ENCODE measurements at regions not wholly inside any gene's neighbourhood (a gene's known extent, or its start where the extent isn't known, plus 50 kb on each side); places are given as distances from the start of the nearest gene placed in this dataset.

DNA sequence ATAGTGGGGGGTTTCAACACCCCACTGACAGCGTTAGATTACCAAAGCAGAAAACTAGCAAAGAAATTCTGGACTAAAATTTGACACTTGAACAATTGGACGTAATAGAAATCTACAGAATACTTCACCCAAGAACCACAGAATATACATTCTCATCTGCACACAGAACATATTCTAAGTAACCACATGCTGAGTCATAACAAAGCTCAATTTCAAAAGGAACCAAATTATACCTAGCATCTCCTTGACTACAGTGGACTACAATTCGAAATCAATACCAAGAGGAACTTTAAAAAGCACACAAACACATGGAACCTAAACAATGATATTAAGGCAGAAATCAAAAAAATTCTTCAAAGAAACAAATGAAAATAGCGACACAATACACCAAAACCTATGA is 871.6 kb upstream of the MDGA2 start:
- TF ChIP-seq, protein P1, sequence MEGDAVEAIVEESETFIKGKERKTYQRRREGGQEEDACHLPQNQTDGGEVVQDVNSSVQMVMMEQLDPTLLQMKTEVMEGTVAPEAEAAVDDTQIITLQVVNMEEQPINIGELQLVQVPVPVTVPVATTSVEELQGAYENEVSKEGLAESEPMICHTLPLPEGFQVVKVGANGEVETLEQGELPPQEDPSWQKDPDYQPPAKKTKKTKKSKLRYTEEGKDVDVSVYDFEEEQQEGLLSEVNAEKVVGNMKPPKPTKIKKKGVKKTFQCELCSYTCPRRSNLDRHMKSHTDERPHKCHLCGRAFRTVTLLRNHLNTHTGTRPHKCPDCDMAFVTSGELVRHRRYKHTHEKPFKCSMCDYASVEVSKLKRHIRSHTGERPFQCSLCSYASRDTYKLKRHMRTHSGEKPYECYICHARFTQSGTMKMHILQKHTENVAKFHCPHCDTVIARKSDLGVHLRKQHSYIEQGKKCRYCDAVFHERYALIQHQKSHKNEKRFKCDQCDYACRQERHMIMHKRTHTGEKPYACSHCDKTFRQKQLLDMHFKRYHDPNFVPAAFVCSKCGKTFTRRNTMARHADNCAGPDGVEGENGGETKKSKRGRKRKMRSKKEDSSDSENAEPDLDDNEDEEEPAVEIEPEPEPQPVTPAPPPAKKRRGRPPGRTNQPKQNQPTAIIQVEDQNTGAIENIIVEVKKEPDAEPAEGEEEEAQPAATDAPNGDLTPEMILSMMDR (IDR thresholded peaks at IDR 0.05; ENCODE audit: low read depth, low read length, missing input control) = no peak
- TF ChIP-seq SP1 (IDR thresholded peaks at IDR 0.05) (no peak), RAD21 (IDR thresholded peaks at IDR 0.05) (no peak), EGR1 (IDR thresholded peaks at IDR 0.05; ENCODE audit: low read depth in 2 of 2) (no peak), HNF4G (IDR thresholded peaks at IDR 0.05) (no peak), NR2F2 (IDR thresholded peaks at IDR 0.05) (no peak)
